ENCODE measurements at regions not wholly inside any gene's neighbourhood (a gene's known extent, or its start where the extent isn't known, plus 50 kb on each side); places are given as distances from the start of the nearest gene placed in this dataset.

DNA sequence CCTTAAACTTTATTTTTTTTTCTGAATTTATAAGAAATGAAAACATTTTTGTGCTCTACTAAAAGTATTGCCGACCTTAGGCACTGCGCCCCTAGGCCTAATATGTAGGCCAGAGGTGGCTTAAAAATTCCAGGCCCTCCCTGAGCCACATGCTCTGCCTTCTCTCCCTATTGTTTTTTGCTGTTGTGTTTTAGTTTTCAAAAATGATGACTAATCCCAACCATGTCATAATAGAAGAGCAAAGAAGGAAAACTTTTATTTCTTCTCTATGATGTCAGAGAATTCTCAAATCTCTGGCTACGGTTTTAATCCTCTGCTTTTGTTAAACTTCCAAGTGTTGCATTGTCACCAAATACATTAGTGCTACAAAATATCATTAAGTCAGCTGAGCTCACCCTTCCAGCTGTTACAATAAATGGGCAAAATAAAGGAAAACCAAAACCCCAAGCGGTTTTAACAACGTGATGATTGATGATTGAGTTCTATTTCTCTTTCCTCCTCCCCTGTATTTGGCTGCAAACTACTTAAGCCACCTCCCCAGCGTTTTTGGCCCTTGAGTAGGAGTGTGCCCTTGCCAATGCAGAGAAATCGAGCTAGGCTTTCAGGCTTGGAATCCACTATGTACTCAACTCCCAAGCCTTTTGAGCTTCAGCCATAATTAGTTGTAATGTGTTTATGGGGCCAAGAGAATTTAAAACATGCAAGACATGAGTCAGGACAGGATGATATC, 163.5 kb upstream of the POU3F3 start:
- TF ChIP-seq SP1 (IDR thresholded peaks at IDR 0.05) (no peak), BHLHE40 (IDR thresholded peaks at IDR 0.05; ENCODE audit: borderline replicate concordance) (no peak), SUZ12 (IDR thresholded peaks at IDR 0.05) (no peak), ELF4 (IDR thresholded peaks at IDR 0.05) (no peak), FOXK2 (IDR thresholded peaks at IDR 0.05) (no peak), FOXM1 (IDR thresholded peaks at IDR 0.05; ENCODE audit: borderline replicate concordance) (no peak)
